ENCODE measurements at regions not wholly inside any gene's neighbourhood (a gene's known extent, or its start where the extent isn't known, plus 50 kb on each side); places are given as distances from the start of the nearest gene placed in this dataset.

DNA sequence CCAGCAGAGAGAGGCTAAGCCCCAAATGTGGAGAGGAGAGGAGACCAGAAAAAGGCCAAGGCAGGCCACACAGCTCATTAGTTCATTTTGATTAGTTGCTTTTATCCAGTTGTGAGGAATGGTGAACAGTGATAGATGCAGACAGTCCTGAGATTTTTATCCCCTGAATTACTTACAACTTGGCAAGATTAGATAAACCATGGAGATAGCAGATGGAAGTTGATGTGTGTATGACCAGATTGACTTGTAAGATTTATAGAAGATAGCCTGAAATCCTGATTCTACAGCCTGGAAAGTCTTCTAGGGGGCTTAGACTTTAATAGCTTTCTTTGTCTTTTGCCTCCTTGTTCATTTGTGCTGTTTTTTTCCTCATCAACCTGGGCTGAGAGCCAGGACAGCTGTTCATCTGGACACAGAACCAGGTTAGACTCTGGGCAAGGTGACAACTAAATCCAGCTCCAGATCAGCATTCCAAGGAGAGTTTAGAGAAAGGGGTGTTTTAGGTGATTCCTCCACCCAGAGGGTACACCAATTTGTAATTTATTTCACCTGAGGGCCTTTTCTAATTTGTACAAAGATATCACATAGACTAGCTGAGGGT, 215.5 kb downstream of the SPATA18 start:
- POLR2A ChIA-PET: no interaction called here
- CTCF ChIA-PET: no interaction called here

DNA sequence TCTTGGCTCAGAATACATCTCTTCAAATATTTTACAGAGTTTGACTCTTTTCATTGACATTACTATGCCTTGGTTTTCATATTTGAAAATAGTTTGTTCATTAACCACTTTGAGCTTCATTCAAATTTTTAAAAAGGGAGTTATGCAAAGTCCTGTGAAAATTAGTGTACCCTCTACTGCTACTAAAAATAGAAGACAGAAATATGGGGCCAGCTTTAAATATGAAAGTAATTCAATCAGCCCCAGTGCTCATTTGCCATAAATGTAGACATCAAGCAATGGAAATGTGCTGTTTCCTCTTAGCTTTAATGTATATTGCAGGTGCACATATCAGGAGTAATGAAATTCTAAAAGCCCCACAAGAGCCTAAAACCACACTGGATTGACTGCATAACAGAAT, 218.7 kb downstream of the SPATA18 start:
- ChIA-PET CTCF (no interaction called here), POLR2A (no interaction called here)

DNA sequence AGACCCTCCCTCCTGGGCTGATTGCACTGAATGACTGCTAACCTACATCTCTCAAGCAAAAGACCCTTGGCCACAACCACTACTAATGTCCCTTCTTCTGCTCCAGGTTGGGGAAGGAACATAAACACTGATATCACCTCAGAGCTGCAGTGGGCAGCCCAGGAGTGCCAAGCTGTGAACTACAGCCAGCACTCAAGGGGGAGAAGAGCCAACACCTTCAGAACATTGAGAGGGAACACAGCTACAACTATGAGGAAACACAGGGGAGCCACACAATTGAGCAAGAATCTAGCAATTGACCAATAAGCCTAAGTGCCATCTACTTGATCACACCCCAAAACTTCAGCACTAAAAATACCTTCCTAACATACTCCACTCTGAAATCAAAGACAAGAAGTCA, 222.8 kb downstream of the SPATA18 start:
- CTCF ChIA-PET: no interaction called here

DNA sequence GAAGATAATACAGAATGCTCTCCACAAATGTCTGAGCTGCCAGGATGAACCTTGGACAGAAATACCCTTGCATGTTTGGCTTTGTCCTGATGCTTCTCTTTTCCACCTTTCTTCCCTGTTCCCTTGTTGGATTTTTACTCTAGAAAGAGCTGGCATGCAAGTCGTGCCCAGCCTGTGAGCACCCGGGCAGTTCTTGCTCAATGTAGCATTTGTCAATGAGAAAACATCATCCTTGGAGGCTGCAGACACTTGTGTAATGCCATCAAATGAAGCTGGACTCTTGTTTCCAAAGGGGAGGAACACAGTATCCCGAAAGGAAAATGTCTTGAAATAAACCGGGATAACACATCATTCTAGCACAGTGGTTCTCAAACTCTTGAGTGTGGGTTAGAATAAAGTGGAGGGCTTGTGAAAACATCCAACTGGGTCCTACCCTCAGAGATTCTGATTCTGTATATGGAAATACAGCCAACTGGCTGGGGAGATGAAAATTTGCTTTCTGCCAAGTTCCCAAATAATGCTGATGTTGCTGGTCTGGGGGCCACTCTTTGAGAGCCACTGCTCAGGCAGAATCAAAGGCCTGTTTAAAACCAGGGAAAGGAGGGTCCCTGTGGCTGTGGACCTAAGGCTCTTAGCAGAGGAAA, 237.2 kb downstream of the SPATA18 start:
- ChIA-PET POLR2A (no interaction called here), CTCF (no interaction called here)

More for the DNA sequence above, 222.8 kb downstream of the SPATA18 start:
- POLR2A ChIA-PET: no interaction called here

DNA sequence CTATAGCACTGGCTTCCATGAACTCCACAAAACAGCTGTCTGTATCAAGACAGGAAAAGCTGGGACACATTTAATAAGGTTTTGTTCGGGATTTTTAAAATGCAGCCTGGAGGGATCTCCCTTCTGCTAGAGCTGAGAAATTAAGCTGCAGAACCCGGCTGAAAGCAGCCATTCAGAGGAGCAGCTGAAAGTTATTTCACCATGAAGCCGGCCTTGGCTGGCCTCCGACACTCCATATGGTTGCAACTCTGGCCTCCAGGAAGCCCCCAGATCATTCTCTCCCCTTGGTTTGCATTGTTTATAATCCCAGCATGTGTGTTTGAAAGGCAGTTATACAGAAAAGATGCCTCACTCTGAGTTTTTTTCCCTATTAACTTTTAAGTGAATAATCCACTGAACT, 239.4 kb downstream of the SPATA18 start:
- CTCF ChIA-PET: no interaction called here

DNA sequence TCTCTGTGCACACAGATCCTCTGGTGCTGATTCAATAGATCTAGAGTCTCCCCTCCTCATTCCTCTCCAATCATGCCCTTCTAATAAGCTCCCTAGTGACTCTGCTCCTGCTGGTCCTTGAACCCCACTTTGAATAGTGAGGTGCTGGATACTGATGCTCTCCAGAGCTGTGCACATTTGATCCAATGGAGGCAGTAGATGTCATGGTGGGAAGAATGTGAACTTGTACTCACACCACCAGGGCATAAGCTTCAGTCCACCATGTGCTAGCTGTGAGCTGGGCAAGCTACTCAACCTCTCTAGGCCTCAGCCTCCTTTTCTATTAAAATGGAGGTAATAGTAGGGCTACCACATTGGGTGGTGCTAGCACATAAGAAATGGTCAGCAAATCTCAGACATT, 241.1 kb downstream of the SPATA18 start:
- CTCF ChIA-PET: no interaction called here
- POLR2A ChIA-PET: no interaction called here

More for the DNA sequence above, 239.4 kb downstream of the SPATA18 start:
- POLR2A ChIA-PET: no interaction called here

DNA sequence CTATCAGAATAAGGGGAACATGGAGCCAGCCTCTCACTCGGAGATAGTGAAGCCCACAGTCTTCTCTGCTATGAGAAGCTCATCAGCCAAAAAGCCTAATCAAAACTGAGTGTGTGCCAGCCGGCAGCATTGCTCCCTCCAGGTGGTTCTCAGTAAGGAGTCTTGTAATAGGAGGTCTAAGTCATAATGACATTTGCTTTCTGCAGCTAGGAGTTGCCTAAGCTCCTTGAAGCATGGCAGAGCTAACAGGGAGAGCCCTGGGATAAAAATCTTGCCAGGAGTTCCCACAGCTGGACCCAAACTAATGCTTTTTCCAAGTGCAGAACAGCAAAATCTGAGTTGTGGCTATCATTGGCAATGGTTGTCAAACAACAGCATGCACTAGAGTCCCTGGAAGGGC, 245.2 kb downstream of the SPATA18 start:
- ChIA-PET POLR2A (no interaction called here), CTCF (interaction anchor here (1.2 kb wide), 1 partner anchor 9 kb away, joined by 3 read pairs; no protein-coding TSS in a partner anchor)

DNA sequence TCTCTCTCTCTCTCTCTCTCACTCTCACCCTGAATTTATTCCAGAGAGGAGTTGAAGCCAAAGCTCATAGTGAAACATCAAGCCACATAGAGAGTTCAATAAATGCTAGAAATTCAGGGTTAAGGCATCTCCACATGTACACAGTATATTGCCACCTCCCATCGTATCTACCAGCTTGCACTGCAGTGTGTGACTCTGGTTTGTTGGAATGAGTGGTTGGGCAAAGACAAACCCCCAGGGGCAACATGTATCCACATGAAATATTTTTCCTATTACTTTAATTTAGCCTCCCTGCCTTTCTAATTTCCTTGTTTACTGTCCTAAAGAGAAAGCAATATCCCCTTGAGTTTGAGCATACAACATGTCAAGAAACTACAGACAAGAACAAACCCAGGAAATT, 247.3 kb downstream of the SPATA18 start:
- POLR2A ChIA-PET: no interaction called here
- CTCF ChIA-PET: no interaction called here

DNA sequence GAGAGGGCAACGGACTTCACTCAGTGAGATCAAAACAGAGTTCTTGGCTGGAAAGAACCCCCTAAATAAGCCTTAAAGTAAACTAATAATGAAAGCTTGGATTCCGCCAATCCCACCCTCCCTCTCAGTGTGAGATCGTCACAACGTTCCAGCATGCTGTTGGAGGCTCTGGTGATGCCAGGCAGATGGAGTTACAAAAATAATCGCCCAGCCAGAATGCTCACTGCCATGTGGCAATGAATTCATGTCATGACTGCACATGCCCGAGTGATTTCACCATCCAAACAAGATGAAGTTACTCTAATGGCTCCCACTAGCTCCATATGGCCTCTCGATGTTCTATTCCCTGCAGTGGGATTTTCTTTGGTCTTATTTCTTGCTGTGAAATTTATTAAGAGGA, 248.0 kb downstream of the SPATA18 start:
- ChIA-PET POLR2A (no interaction called here), CTCF (no interaction called here)

DNA sequence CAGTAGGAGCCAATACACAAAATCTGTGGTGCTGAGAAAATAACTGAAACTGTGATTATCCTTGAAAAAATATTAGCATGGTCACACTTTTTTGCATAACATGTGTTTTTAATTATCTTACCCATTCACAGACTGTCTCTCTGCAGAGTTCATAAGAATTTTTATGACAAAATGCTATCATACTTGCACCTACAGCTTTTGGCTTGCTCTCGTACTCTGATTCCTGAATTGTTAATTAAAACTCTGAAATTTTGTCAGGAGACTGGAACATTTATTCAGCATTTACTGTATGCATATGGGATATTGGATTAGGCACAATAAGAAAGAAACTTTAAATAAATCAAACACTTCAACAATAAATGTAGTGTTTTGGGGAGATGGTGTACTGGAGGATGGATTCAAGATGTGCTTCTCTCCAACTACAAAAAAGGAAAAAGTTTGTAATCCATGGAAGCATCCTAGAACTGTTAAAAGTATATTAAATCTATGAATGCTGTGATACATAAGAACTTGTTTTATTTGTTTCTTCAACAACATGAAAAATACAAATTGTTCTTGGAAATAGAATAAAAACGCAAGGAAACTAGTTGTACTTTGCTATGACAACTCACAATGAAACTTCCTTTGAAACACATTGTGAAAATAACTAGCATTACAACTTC, 260.5 kb downstream of the SPATA18 start:
- ChIA-PET POLR2A (no interaction called here), CTCF (no interaction called here)

DNA sequence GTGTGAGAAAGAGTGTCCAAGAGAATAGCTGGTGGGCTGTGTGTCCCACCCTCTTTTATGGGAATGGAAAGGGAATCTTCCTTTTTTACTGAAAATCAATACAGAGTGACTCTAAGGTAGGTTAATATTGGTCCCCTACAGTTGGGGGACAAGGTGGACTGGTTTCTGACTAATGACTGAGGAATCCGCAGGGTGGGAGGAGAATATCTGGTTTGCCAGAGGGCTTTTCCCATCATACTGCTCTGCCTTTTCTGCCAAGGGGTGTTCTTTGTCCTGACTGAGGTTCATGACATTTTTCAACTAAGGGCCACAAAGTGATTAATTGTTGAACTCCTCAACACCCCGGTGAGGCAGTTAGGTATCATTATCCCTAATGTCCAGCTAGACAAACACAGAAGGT, 261.6 kb downstream of the SPATA18 start:
- ChIA-PET CTCF (no interaction called here), POLR2A (no interaction called here)

DNA sequence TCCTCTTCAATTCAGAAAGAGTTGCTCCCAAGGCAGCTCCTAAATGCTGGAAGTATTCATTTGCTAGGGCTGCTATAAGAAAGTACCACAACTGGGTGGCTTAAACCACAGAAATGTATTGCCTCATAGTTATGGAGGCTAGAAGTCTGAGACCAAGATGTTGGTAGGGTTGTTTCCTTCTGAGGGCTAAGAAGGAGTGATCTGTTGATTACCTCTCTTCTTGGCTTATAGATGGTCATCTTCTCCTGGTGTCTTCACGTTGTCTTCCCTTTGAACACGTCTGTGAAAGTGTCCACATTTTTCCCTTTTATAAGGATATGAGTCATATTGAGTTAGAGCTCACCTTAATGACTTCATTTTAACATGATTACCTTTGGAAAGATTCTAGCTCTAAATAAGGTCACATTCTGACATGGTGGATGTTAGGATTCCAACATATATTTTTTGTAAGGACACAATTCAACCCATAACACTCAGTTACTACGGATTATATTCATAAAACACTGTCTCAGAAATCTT, 266.3 kb downstream of the SPATA18 start:
- POLR2A ChIA-PET: no interaction called here
- CTCF ChIA-PET: no interaction called here

DNA sequence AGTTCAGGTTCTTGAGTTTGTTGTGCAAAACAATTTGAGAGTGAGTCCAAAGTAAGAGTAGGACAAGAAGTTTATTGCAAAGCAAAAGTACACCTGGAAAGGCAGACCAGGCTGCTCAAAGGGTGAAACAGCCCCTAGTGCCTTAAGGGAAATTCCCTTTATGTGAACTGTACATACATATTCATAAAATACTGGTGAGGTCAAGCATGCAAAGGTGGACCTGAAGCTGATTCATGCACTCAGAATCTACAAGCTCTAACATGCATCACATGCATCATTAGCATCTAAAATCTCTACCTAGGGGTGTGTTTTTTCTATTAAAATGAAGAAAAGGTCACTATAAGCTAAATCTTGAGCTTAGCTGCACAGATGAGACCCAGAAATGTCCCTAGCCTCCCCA, 266.9 kb downstream of the SPATA18 start:
- ChIA-PET CTCF (no interaction called here), POLR2A (no interaction called here)

DNA sequence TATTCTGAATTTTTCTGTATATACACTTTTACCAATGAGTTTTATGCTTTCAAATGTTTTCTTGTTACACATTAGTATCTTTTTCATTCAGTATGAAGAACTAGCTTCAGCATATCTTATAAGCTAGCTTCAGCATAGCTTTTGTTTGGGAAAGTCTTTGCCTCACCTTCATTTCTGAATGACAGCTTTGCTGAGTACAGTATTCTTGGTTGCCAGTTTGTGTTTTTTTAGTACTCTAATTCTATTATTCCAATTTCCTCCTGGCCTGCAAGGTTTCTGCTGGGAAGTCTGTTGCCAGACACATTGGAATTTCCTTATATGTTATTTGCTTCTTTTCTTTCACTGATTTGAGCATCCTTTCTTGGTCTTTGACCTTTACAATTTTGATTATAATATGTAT, 278.8 kb downstream of the SPATA18 start:
- POLR2A ChIA-PET: no interaction called here

DNA sequence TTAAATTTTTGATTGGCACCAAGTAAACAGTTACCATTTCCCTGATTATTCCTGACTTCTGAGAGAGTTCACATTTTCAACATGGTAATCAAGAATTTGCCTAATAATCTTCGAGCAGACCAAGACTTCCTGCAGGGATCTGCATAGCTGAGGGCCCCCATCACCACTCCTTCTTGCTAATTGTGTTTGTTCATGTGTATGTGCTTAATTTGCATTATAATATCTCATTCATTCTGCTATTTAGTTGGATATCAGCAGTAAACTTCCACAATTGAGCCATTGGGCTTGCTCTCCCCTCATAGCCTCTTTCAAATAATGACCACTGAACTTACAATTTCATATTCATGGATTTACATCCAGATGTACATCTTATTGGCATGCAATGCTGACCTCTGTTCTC, 292.5 kb downstream of the SPATA18 start:
- POLR2A ChIA-PET: no interaction called here

More for the DNA sequence above, 278.8 kb downstream of the SPATA18 start:
- CTCF ChIA-PET: no interaction called here

DNA sequence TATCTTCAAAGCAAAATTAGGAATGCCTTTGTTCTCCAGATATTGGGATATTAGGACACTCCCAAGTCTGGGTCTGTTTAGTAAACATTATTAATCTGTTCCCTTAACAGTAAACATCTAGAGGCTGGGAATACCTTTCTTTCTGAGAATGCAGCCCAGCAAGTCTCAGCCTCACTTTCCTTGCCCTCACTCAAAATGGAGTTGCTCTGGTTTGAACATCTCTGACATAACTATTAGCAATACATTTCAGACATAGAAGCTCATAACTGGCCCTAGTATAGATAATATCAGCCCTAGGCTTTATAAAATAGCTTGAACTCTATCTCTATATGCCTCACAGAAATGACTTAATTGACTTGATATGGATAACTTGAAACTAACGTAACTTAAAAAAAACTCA, 299.8 kb downstream of the SPATA18 start:
- ChIA-PET CTCF (no interaction called here), POLR2A (no interaction called here)

More for the DNA sequence above, 292.5 kb downstream of the SPATA18 start:
- CTCF ChIA-PET: no interaction called here

DNA sequence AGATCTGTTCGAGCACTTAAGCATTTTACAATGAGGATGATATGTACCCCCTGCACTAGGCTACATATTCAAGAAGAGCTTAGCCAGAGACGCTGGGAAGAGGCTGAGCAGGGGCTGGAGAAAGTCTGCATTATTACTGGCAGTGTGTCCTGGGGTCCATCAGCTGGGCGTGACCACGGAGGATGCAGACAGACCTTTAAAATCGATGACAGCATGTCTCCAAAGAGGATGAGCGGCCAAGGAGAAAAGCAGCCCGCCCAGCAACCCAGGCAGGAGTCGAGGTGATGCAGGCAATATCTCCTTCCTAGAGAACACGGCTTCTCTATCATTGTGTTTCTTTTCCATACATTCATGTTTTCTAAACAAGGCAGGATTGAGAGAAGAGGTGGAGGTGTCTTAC, 300.7 kb downstream of the USP46 start:
- ChIA-PET POLR2A (no interaction called here), CTCF (no interaction called here)

DNA sequence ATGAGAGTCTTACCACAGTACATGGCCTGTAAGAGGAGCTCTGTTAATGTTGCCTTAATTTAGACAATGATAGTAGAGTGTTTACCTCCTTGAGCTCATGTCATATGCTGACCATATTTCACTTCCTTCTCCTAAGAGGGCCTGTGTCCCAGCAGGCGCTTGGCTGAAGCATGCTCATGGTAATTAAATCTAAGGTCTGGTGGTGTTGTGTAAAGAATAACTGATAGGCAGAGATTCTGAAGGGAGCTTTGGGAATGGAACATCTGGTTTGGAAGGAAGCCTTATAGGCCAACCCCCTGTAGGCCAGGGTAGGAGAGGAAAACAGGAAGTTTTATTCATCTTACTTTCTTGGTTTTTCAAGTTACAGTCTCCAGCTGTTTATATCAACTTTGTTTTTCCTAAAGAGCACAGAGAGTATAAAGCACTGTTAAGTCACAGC, 300.2 kb downstream of the USP46 start:
- POLR2A ChIA-PET: no interaction called here
- CTCF ChIA-PET: no interaction called here

DNA sequence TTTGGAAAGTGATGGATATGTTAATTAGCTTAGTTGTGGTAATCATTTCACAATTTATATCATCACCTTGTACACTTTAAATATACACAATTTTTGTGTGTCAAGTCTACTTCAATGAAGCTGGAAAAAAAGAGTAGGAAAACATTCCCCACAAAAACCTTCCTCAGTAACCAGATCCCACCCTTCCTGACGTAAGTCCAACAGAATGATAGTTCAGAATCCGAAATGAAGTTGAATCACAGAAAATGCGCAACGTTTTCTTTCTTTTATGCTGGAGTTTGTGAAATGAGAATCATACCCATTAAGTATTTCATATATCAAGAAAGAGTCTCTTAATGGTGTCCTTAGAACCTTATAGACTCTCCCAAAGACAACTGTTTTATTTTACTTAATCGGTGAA, 292.9 kb downstream of the USP46 start:
- CTCF ChIA-PET: no interaction called here
- POLR2A ChIA-PET: no interaction called here

DNA sequence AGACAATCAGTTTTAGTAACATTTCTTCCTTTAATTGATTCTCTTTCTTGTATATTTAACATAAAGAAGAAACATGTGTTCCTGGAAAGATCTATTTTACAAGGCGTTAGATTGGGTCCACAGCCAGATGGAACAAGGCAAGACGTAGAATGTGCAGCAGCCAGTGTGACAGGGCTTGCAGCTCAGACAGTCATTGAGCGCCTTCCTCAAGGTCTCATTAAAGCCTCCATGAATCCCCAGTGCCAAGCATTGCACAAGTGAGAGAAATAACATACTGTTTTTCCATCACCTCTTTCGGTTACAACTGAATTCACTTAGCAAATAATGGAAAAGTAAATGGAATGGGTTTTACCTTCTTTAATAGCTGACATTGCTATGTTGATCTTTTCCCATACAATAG, 292.5 kb downstream of the USP46 start:
- ChIA-PET POLR2A (no interaction called here), CTCF (no interaction called here)

DNA sequence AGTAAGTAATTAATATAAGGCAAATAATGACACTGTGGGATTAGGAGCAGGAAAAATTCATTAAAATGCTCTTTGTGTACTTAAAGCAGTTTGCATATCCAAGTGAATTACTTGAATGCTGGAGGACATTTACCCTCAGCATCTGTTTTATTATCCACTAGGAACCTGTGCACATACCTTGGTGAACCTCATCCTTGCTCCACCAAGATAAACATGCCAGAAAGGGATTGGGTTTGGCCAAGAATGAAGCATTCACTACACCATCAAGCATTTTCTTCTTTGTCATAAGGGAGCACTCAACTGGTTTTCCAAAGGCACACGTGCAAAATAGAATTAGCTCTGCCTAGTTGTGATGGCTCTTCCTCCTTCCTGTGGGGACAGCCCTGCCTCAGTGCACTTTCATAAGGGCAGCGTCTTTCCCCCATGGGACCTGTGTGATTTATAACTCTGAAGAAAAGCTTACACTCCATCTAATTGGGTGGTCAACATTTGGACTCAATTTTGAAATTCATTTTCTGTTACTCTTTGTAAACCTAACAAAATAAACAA, 291.7 kb downstream of the USP46 start:
- CTCF ChIA-PET: no interaction called here
- POLR2A ChIA-PET: no interaction called here

All from activated CD8-positive, alpha-beta memory T cell treated with anti-CD3 and anti-CD28 coated beads for 36 hours (primary cell).